Transverse colon (tissue), 3 donors: ENCODE measurements at regions not wholly inside any gene's neighbourhood (a gene's known extent, or its start where the extent isn't known, plus 50 kb on each side); places are given as distances from the start of the nearest gene placed in this dataset.
"Not testable (repeated sequence)": the region's sequence is repeated elsewhere in the genome, so short reads cannot be mapped to it uniquely, and the experiment has no call there.

ENCODE experiments used
- CTCF ChIP-seq, 5 experiments: fragments of 200-600 bp in 3 of 5; fragments of 450-650 bp in 2 of 5; sonication (generic) in 3 of 5; IDR thresholded peaks; 1 replicate in 2 of 5; 2 replicates in 3 of 5; pipeline ENCODE4 v1.5.1; 2016 to 2017; ENCODE audit warnings: antibody characterized with exemption in 5 of 5, inconsistent platforms in 3 of 5, mild to moderate bottlenecking in 2 of 5, moderate library complexity in 1 of 5
- POLR2A ChIP-seq: fragments of 450-650 bp; IDR thresholded peaks from one replicate; pipeline ENCODE4 v1.6.1; 2016; ENCODE audit warnings: antibody characterized with exemption, mild to moderate bottlenecking, moderate library complexity

- TF ChIP-seq CTCF (IDR thresholded peaks at IDR 0.05); POLR2A: not testable (repeated sequence)
Measured at GRCh38 chr12:131304642-131305041, 350.9 kb downstream of the ADGRD1 start.
